ENCODE measurements at regions not wholly inside any gene's neighbourhood (a gene's known extent, or its start where the extent isn't known, plus 50 kb on each side); places are given as distances from the start of the nearest gene placed in this dataset.

DNA sequence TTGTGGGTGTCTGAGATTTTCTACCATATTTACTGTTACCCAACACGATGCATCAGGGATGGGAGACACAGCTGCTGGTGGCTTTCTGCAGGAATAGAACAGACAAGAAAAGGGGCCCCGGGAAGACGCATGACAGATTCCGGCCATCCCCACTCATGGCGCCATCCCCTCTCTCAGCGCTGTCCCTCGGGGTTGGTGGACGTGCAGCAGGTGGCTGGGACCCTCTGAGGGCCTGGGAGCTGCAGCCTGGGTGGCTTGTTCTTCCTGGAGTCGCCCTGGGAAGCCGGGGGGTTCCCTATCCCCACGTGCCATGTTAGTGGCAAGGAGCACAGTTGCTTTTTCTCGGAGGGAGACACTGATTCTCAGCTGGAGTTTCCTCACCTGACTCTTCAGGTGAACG, 1123.3 kb downstream of the BRD1 start:
- no peak for TF ChIP-seq CTCF (IDR thresholded peaks at IDR 0.05; ENCODE audit: control insufficient read depth, extremely low read depth, insufficient read depth)
- no peak for DNase-seq (ENCODE audit: low read depth)
- no peak overlapping the region for H3K4me3 ChIP-seq (ENCODE audit: low read depth, low read length)

GRCh38 chr22:48703265-48703941, 1124.3 kb downstream of the BRD1 start:
- no peak for TF ChIP-seq CTCF (IDR thresholded peaks at IDR 0.05; ENCODE audit: control insufficient read depth, extremely low read depth, insufficient read depth)
- DNase-seq (ENCODE audit: low read depth) = no peak
- H3K4me3 ChIP-seq (ENCODE audit: low read depth, low read length) = no peak overlapping the region

DNA sequence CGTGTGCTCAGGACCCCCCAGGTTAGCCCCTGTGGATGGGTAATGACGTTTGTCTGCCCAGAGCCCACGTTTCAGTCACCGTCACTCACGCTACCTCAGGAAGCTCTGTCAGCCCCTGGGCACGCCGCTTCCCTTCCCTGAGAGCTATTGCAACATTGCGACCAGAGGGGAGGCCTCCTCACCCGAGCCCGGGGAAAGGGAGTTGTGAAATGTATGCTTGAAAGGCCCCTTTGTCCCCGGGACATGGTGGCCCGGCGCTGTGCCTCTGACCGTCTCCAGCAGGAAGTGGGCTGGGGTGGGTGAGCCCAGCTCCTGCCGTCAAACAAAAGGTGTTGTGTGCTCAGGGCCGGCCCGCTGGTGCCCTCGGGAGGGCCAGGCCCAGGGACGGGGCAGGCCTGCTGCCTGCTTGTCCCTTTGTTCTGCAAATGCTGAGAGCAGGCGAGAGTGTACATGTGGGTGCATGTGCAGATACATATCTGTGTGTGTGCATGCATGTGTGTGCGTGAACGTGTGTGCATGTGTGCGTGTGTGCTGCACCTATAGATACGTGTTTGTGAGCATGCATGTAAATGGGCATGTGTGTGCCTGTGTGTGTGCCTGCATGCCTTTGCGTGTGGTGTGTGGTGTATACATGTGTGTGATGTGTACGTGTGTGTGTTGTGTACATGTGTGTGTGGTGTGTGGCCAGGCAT, 1125.0 kb downstream of the BRD1 start:
- no peak overlapping the region for H3K4me3 ChIP-seq (ENCODE audit: low read depth, low read length)
- TF ChIP-seq CTCF (IDR thresholded peaks at IDR 0.05; ENCODE audit: control insufficient read depth, extremely low read depth, insufficient read depth) = no peak
- no peak for DNase-seq (ENCODE audit: low read depth)

- TF ChIP-seq CTCF (IDR thresholded peaks at IDR 0.05; ENCODE audit: control insufficient read depth, extremely low read depth, insufficient read depth) = no peak
Observed at GRCh38 chr22:48701296-48702030, 1126.2 kb downstream of the BRD1 start.

DNA sequence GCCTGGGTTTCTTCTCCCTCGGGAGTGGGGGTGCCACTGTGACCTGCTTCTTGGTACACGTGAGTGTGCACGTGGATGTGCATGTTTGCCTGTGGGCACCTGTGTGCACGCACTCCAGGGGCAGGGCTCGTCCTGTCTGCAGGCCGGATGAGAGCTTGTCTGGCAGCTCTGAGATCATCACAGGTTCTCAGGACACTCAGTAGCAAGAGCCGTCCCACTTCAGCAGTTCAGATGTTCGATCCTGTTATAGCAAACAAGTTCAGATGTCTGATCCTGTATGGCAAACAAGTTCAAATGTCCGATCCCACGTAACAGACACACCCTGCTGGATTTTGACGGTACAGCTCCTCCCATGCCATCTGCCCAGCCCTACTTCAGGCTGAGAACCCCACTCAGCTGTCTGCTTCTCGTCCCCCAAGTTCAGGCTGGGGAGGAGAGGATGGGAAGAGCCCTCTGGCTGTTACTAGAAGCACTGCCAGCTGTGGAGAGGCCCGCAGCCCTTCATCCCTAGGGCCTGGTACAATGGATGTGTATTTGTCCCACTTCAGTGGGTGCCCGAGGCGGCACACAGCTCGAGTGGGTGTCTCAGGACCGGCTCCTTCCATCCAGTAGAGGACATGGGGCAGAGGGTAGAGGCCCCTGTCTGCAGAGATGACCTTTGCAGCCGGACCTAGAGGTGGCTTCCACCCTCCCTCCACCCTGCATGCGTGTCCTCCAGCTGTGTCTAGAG, 1126.9 kb downstream of the BRD1 start:
- H3K4me3 ChIP-seq (ENCODE audit: low read depth, low read length) = no peak overlapping the region
- no peak for DNase-seq (ENCODE audit: low read depth)
- TF ChIP-seq CTCF (IDR thresholded peaks at IDR 0.05; ENCODE audit: control insufficient read depth, extremely low read depth, insufficient read depth) = no peak

More at GRCh38 chr22:48701296-48702030, 1126.2 kb downstream of the BRD1 start:
- DNase-seq (ENCODE audit: low read depth) = no peak
- H3K4me3 ChIP-seq (ENCODE audit: low read depth, low read length) = no peak overlapping the region

DNA sequence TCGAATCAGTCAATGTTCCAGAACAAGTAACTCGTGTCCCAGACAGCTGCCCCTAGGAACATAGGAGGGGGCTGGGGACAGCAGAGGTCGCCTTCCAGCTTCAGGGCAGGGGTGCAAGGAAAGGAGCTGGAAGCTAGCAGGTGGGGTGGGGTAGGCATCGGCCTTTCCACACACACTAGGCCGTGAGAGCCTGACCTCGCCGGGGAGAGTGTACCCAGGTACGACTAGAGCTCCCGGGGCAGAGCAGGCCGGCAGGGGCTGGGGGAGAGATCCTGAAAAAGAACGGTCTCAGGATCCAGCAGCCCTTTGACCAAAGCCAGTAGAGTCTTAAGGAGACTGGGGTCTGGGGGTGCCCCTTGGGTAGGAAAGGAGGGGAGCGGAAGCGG, 1127.5 kb downstream of the BRD1 start:
- DNase-seq (ENCODE audit: low read depth) = no peak
- no peak overlapping the region for H3K4me3 ChIP-seq (ENCODE audit: low read depth, low read length)
- TF ChIP-seq CTCF (IDR thresholded peaks at IDR 0.05; ENCODE audit: control insufficient read depth, extremely low read depth, insufficient read depth) = no peak
